ENCODE measurements at regions not wholly inside any gene's neighbourhood (a gene's known extent, or its start where the extent isn't known, plus 50 kb on each side); places are given as distances from the start of the nearest gene placed in this dataset.
A peak's percentile ranks its signal among the peaks of the same experiment; 100 is the strongest.
"Not testable (repeated sequence)": the region's sequence is repeated elsewhere in the genome, so short reads cannot be mapped to it uniquely, and the experiment has no call there.

DNA sequence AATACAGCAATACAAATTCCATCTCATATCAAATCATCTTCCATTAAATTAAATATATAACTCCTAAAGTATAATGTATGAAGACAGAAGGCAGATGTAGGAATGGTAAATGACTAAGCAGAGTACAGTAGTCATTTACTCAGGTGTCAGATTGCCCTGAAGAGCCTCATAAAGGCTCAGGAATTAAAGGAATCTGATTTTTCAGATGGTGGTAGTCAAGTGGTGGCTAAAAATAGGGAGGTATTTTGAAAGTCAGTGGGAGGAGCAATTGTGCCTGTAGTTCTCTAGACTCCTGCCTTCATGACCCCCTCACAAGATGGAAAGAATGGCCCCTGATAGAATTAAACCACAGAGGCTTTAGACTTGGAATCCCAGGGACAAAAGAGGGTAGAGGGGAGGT is 142.7 kb upstream of the SYNPR start:
- TF ChIP-seq CTCF (IDR thresholded peaks at IDR 0.05; ENCODE audit: low read depth, low read length, missing control alignments), result no peak
- no peak for DNase-seq (ENCODE audit: low read depth)
- no peak overlapping the region for H3K4me3 ChIP-seq (ENCODE audit: low read depth, low read length)

DNA sequence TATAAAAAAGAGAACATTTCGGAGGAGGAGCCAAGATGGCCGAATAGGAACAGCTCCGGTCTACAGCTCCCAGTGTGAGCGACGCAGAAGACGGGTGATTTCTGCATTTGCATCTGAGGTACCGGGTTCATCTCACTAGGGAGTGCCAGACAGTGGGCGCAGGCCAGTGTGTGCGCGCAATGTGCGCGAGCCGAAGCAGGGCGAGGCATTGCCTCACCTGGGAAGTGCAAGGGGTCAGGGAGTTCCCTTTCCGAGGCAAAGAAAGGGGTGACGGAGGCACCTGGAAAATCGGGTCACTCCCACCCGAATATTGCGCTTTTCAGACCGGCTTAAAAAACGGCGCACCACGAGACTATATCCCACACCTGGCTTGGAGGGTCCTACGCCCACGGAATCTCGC is 141.9 kb upstream of the SYNPR start:
- not testable (repeated sequence) for H3K4me3 ChIP-seq (ENCODE audit: low read depth, low read length); DNase-seq (ENCODE audit: low read depth)

DNA sequence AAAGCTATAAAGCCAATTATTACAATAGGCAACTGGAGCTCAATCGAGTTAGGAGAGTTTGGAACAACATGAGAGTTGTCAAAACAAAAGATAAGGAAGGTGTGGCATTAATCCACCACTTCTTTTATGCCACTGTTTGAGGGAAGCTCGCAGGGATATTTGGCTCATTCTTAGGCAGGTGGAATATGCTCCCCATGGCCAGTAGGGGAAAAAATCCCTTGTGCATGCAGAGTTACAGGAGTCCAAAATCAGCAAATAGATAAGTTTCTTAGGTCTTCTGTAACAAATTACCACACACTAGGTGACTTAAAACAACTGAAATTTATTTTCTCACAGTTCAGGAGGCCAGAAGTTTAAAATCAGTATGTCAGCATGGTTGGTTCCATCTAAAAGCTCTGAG is 135.4 kb upstream of the SYNPR start:
- TF ChIP-seq CTCF (IDR thresholded peaks at IDR 0.05; ENCODE audit: low read depth, low read length, missing control alignments), result peak; percentile 5
- DNase-seq (ENCODE audit: low read depth), result no peak
- no peak overlapping the region for H3K4me3 ChIP-seq (ENCODE audit: low read depth, low read length)

DNA sequence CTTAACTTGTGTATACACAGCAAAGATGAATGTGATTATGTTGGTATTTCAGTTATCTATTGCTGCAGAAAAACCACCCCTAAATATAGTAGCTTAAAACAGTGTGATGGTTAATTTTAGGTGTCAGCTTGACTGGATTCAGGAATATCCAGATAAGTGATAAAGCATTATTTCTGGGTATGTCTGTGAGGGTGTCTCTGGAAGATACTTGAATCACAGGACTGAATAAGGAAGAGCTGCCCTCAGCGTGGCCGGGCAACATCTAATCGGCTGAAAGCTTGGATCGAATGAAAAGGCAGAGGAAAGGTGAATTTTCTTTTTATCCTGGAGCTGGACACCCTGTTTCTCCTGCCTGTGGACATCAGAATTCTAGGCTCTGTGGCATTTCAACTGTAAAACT is 132.0 kb upstream of the SYNPR start:
- TF ChIP-seq CTCF (IDR thresholded peaks at IDR 0.05; ENCODE audit: low read depth, low read length, missing control alignments), result no peak
- no peak for DNase-seq (ENCODE audit: low read depth)
- no peak overlapping the region for H3K4me3 ChIP-seq (ENCODE audit: low read depth, low read length)

GRCh38 chr3:63150880-63151279 is 127.2 kb upstream of the SYNPR start:
- TF ChIP-seq CTCF (IDR thresholded peaks at IDR 0.05; ENCODE audit: low read depth, low read length, missing control alignments), result no peak
- no peak overlapping the region for H3K4me3 ChIP-seq (ENCODE audit: low read depth, low read length)
- no peak for DNase-seq (ENCODE audit: low read depth)

DNA sequence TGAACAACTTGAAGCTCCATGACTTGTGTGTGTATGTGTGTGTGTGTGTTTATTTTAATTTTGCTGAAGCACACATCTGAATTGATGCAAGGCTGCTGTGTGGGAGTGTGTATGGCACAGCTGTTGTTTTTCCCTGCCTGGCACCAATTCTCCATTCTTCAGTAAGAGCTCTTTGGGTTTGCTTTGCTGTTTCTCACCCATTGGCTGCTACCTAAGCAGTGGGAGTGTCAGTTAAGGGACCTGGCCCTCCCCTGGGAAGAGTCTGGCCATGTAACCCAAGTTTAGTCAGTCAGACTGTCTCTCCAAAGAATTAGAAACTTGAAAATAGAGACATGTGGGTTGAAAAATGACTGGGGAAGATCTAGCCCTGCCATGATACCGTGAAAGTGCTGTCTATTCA is 126.2 kb upstream of the SYNPR start:
- H3K4me3 ChIP-seq (ENCODE audit: low read depth, low read length), result no peak overlapping the region
- no peak for TF ChIP-seq CTCF (IDR thresholded peaks at IDR 0.05; ENCODE audit: low read depth, low read length, missing control alignments)
- no peak for DNase-seq (ENCODE audit: low read depth)

DNA sequence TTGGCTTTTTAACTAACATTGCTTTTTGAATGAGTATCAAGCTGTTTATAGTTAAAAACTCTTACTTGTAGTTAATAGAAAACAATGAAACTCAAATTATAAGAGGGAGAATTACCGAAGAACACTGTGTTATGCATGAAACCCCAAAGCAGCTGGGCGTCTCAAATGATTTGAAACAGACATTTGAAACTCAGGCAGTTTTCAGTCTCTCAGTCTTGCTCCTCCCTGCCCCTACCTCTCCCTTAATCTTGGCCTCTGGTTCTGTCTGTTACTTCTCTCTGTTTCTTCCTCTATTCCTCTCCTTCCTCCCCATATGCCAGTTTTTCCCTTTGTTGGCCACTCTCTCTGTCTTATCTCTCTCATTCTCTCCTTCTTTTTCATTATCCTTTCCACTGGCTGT is 118.3 kb upstream of the SYNPR start:
- DNase-seq (ENCODE audit: low read depth), result no peak
- TF ChIP-seq CTCF (IDR thresholded peaks at IDR 0.05; ENCODE audit: low read depth, low read length, missing control alignments), result no peak
- H3K4me3 ChIP-seq (ENCODE audit: low read depth, low read length), result no peak overlapping the region

DNA sequence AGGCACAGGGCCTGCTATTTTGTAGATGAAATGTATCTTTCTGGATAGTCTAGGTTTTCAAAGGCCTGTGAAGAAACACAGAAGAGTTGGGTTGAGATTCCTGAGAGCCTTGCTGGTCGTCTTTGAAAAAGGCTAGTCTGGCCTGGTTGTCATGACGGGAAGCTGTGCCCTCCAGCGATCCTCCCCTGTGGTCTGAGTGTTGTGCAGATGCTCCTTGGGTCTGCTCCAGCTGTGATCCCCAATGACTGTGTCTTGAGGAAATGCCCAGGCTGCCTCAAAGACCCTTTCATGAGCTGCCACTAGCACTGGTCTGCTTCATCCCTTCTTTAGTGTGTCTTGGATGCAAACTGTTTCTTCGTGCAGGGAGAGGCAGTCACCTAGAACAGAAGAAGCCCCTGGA is 111.0 kb upstream of the SYNPR start:
- no peak for TF ChIP-seq CTCF (IDR thresholded peaks at IDR 0.05; ENCODE audit: low read depth, low read length, missing control alignments)
- DNase-seq (ENCODE audit: low read depth), result no peak
- H3K4me3 ChIP-seq (ENCODE audit: low read depth, low read length), result no peak overlapping the region
